Tibial nerve (tissue), 4 donors: ENCODE measurements at regions not wholly inside any gene's neighbourhood (a gene's known extent, or its start where the extent isn't known, plus 50 kb on each side); places are given as distances from the start of the nearest gene placed in this dataset.

Source experiments
- EP300 ChIP-seq, 2 donors: sonication (generic); formaldehyde crosslinking; IDR thresholded peaks; one replicate each; pipeline ENCODE4 v1.6.1; 2017; ENCODE audit warnings: antibody characterized with exemption in 2 of 2, mild to moderate bottlenecking in 1 of 2
- POLR2A ChIP-seq, 2 donors: fragments of 450-650 bp; IDR thresholded peaks; one replicate each; pipeline ENCODE4 v1.6.1; 2017; ENCODE audit warnings: antibody characterized with exemption in 2 of 2, mild to moderate bottlenecking in 2 of 2, moderate library complexity in 2 of 2
- TF ChIP-seq, protein P1 (sequence below), 5 experiments: fragments of 200-600 bp in 3 of 5; fragments of 450-650 bp in 2 of 5; sonication (generic) in 3 of 5; IDR thresholded peaks; one replicate each; pipeline ENCODE4 v1.5.1; 2016 to 2019; ENCODE audit warnings: antibody characterized with exemption in 5 of 5, mild to moderate bottlenecking in 3 of 5, moderate library complexity in 2 of 5

DNA sequence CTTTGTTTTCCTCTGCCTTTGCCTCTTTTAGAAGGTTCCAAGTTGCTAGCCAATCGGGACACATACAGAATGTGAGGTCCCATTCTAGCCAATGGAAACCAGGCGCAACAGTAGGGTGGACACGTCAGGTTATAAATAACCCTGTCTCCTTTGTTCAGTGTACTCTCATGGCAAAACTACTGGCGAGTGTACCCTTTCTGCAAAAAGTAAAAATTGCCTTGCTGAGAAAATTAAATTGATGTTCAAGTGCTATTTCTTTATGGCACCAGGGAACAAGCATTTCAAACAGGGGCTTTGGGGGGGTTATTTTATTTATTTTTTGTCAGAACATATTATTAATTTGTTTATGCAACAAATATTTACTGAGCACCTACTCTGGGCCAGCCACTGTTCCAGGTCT, 123.6 kb upstream of the SRSF6 start:
- TF ChIP-seq, protein P1, sequence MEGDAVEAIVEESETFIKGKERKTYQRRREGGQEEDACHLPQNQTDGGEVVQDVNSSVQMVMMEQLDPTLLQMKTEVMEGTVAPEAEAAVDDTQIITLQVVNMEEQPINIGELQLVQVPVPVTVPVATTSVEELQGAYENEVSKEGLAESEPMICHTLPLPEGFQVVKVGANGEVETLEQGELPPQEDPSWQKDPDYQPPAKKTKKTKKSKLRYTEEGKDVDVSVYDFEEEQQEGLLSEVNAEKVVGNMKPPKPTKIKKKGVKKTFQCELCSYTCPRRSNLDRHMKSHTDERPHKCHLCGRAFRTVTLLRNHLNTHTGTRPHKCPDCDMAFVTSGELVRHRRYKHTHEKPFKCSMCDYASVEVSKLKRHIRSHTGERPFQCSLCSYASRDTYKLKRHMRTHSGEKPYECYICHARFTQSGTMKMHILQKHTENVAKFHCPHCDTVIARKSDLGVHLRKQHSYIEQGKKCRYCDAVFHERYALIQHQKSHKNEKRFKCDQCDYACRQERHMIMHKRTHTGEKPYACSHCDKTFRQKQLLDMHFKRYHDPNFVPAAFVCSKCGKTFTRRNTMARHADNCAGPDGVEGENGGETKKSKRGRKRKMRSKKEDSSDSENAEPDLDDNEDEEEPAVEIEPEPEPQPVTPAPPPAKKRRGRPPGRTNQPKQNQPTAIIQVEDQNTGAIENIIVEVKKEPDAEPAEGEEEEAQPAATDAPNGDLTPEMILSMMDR (IDR thresholded peaks at IDR 0.05), result no peak
- TF ChIP-seq POLR2A (IDR thresholded peaks at IDR 0.05) (no peak), EP300 (IDR thresholded peaks at IDR 0.05) (no peak)
